Endodermal cell (in vitro differentiated cells): ENCODE measurements at regions not wholly inside any gene's neighbourhood (a gene's known extent, or its start where the extent isn't known, plus 50 kb on each side); places are given as distances from the start of the nearest gene placed in this dataset.

ENCODE experiments used
- DNase-seq: peaks from one replicate; pipeline ENCODE4 v3.0.0-alpha.2; 2017
- H3K27ac ChIP-seq: 2 replicates; pipeline ENCODE4 v1.5.1; 2013; ENCODE audit warnings: mild to moderate bottlenecking, low read depth, low read length, moderate library complexity
- H3K27me3 ChIP-seq: 2 replicates; pipeline ENCODE4 v1.6.1; 2013; ENCODE audit warnings: mild to moderate bottlenecking, low read length, moderate library complexity; ENCODE audit not compliant: insufficient read depth, control insufficient read depth, poor library complexity, severe bottlenecking
- H3K36me3 ChIP-seq: 2 replicates; pipeline ENCODE4 v1.7.0; 2013; ENCODE audit warnings: mild to moderate bottlenecking, low read length, moderate library complexity; ENCODE audit not compliant: control insufficient read depth, insufficient read depth
- H3K4me1 ChIP-seq: one replicate; pipeline ENCODE4 v1.7.0; 2013; ENCODE audit warnings: low read length; ENCODE audit not compliant: control insufficient read depth, insufficient read depth
- H3K4me3 ChIP-seq: 2 replicates; pipeline ENCODE4 v1.5.1; 2013; ENCODE audit warnings: mild to moderate bottlenecking, low read length, moderate library complexity
- H3K9ac ChIP-seq: 2 replicates; pipeline ENCODE4 v1.6.1; 2013; ENCODE audit warnings: mild to moderate bottlenecking, low read length, moderate library complexity; ENCODE audit not compliant: poor library complexity, severe bottlenecking; ENCODE audit errors: extremely low read depth
- H3K9me3 ChIP-seq: 2 replicates; pipeline ENCODE4 v1.6.1; 2013; ENCODE audit warnings: mild to moderate bottlenecking, low read length, moderate library complexity; ENCODE audit not compliant: control insufficient read depth
- H3K27ac Mint-ChIP-seq: 2 replicates; pipeline ENCODE4 v1.8.0; 2020; ENCODE audit warnings: mixed read lengths
- H3K27me3 Mint-ChIP-seq: 2 replicates; pipeline ENCODE4 v1.8.0; 2021; ENCODE audit warnings: mild to moderate bottlenecking, mixed read lengths; ENCODE audit not compliant: insufficient read depth
- H3K36me3 Mint-ChIP-seq: 2 replicates; pipeline ENCODE4 v1.8.0; 2020; ENCODE audit warnings: low read depth, mixed read lengths
- H3K4me1 Mint-ChIP-seq: 2 replicates; pipeline ENCODE4 v1.8.0; 2020; ENCODE audit warnings: mixed read lengths
- H3K4me3 Mint-ChIP-seq: 2 replicates; pipeline ENCODE4 v1.8.0; 2020; ENCODE audit warnings: mild to moderate bottlenecking, moderate library complexity, mixed read lengths
- H3K9me3 Mint-ChIP-seq: 2 replicates; pipeline ENCODE4 v1.8.0; 2020; ENCODE audit warnings: mild to moderate bottlenecking, mixed read lengths
- WGBS, 2 experiments: methylation state at CpG; one replicate each; pipeline versions ENCODE4 v1.1.5 to v1.1.7; 2013; ENCODE audit warnings: missing lambda C conversion rate in 2 of 2, mixed read lengths in 1 of 2; ENCODE audit not compliant: insufficient coverage in 1 of 2, insufficient read length in 1 of 2; 5-methylcytosine and 5-hydroxymethylcytosine counted together
- TF ChIP-seq, protein P1 (sequence below): fragments of 200-600 bp; sonication (generic); conservative IDR thresholded peaks from 2 replicates; pipeline ENCODE4 v1.5.0; 2021; ENCODE audit warnings: antibody characterized with exemption, mild to moderate bottlenecking

GRCh38 chr14:48349689-48350088 is 674.3 kb upstream of the MDGA2 start:
- peaks cover 4% of the 10 kb centered on the region for H3K4me1 Mint-ChIP-seq
- Histone ChIP-seq H3K4me1 (no peaks in the 10 kb centered on the region), H3K27ac (no peak overlapping the region), H3K9ac (no peak overlapping the region), H3K36me3 (no peaks in the 10 kb centered on the region), H3K27me3 (no peaks in the 10 kb centered on the region), H3K9me3 (no peaks in the 10 kb centered on the region), H3K4me3 (peak overlapping the region; percentile 33)
- WGBS, 2 experiments: 83 to 98% methylated on average over 1 to 2 of the region's 2 CpGs
- H3K27me3 Mint-ChIP-seq: no peaks in the 10 kb centered on the region
- no peak overlapping the region for H3K4me3 Mint-ChIP-seq
- no peak for DNase-seq
- no peak overlapping the region for H3K27ac Mint-ChIP-seq
- TF ChIP-seq, protein P1, sequence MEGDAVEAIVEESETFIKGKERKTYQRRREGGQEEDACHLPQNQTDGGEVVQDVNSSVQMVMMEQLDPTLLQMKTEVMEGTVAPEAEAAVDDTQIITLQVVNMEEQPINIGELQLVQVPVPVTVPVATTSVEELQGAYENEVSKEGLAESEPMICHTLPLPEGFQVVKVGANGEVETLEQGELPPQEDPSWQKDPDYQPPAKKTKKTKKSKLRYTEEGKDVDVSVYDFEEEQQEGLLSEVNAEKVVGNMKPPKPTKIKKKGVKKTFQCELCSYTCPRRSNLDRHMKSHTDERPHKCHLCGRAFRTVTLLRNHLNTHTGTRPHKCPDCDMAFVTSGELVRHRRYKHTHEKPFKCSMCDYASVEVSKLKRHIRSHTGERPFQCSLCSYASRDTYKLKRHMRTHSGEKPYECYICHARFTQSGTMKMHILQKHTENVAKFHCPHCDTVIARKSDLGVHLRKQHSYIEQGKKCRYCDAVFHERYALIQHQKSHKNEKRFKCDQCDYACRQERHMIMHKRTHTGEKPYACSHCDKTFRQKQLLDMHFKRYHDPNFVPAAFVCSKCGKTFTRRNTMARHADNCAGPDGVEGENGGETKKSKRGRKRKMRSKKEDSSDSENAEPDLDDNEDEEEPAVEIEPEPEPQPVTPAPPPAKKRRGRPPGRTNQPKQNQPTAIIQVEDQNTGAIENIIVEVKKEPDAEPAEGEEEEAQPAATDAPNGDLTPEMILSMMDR: no peak
- H3K36me3 Mint-ChIP-seq: no peaks in the 10 kb centered on the region
- no peaks in the 10 kb centered on the region for H3K9me3 Mint-ChIP-seq

DNA sequence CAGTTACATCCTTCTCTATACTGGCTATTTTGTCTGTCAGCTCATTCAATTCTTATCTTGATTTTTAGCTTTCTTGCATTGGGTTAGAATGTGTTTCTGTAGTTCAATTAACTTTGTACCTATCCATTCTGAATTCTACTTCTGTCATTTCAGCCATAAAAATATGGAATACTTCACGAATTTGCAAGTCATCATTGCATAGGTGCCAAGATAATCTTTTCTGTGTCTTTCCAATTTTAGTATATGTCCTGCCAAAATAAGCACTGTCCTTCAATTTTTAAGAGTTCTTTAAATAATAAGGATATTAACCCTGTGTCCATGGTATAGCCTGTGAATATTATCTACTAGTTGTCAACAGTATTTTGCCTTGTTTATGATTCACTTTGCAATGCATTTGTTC is 665.7 kb upstream of the MDGA2 start:
- no peaks in the 10 kb centered on the region for H3K36me3 Mint-ChIP-seq
- Histone ChIP-seq H3K27me3 (no peaks in the 10 kb centered on the region), H3K27ac (no peak overlapping the region), H3K9me3 (no peaks in the 10 kb centered on the region), H3K4me1 (no peaks in the 10 kb centered on the region), H3K36me3 (no peaks in the 10 kb centered on the region), H3K4me3 (no peak overlapping the region), H3K9ac (no peak overlapping the region)
- TF ChIP-seq, protein P1: no peak
- no peak overlapping the region for H3K4me3 Mint-ChIP-seq
- H3K4me1 Mint-ChIP-seq: peaks cover 13% of the 10 kb centered on the region
- no peaks in the 10 kb centered on the region for H3K27me3 Mint-ChIP-seq
- DNase-seq: no peak
- 74 to 100% methylated on average over 1 of the region's 1 CpG for whole genome bisulfite sequencing, 2 experiments
- H3K27ac Mint-ChIP-seq: no peak overlapping the region
- no peaks in the 10 kb centered on the region for H3K9me3 Mint-ChIP-seq

DNA sequence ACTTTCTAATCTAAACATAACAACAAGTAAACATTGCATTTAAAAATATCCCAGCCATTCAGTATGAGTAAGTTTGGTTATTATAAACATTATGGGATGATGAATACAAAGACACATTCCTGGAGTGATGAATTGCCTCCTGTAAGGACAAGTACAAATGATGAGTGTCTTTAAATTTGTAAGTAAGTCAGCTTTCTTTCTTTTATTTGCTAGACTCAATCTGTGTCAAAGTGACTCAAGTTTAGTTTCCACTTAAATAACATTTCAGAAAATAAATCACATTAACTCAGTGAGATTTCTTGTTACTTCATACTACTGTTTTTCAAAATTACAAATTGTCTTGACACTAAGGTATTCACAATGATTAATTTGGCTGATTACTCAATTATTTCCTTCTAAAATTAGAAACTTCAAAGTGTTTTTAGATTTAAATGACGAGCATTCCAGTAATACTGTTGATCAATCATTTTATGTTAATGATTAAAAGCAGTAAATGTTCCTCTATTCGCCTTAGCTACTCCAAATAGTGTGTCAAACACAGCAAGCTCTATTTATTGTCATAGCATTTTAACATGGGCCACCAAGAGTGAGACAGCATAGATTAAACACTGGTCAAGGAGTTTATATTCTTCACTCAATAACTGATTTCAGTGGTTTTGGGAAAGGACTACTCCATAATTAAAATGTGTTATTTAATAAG is 658.0 kb upstream of the MDGA2 start:
- Histone ChIP-seq H3K9ac (no peak overlapping the region), H3K27ac (no peak overlapping the region), H3K4me1 (no peaks in the 10 kb centered on the region), H3K27me3 (no peaks in the 10 kb centered on the region), H3K4me3 (no peak overlapping the region), H3K9me3 (no peaks in the 10 kb centered on the region), H3K36me3 (no peaks in the 10 kb centered on the region)
- no peaks in the 10 kb centered on the region for H3K36me3 Mint-ChIP-seq
- no peaks in the 10 kb centered on the region for H3K27me3 Mint-ChIP-seq
- H3K4me1 Mint-ChIP-seq: no peaks in the 10 kb centered on the region
- no peak overlapping the region for H3K4me3 Mint-ChIP-seq
- no peak overlapping the region for H3K27ac Mint-ChIP-seq
- no peak for DNase-seq
- TF ChIP-seq, protein P1: no peak
- no peaks in the 10 kb centered on the region for H3K9me3 Mint-ChIP-seq
- 88 to 100% methylated on average over 2 of the region's 2 CpGs for WGBS, 2 experiments
